Caco-2 (cell line): ENCODE measurements at regions not wholly inside any gene's neighbourhood (a gene's known extent, or its start where the extent isn't known, plus 50 kb on each side); places are given as distances from the start of the nearest gene placed in this dataset.

ENCODE experiments used
- BruUV-seq: library from RNA; stranded (reverse); fragments of 400-500 nt; replicated peaks from 2 replicates; lab custom pipeline; 2021; lab: Mats Ljungman, UMichigan
- CTCF ChIA-PET: fragments of 300-600 bp; sonication (Branson Sonifier 250); formaldehyde crosslinking; loops from one replicate; lab custom pipeline; 2022; ENCODE audit warnings: antibody characterized with exemption; lab: Charles Lee
- POLR2A ChIA-PET: fragments of 300-600 bp; sonication (Branson Sonifier 250); formaldehyde crosslinking; loops from one replicate; lab custom pipeline; 2022; ENCODE audit warnings: antibody characterized with exemption; lab: Charles Lee
- DNase-seq, 2 experiments: peaks; one replicate each; pipeline versions ENCODE4 v3.0.0 to v3.0.0-alpha.2; 2020 to 2022
- H3K27me3 ChIP-seq: replicated peaks from 2 replicates; pipeline ENCODE4 v1.6.0; 2011; ENCODE audit warnings: low read length; ENCODE audit not compliant: control insufficient read depth, insufficient read depth
- H3K36me3 ChIP-seq: 2 replicates; pipeline ENCODE4 v1.5.1; 2011; ENCODE audit warnings: low read length; ENCODE audit not compliant: control insufficient read depth, insufficient read depth
- H3K4me1 ChIP-seq: fragments of 250-450 bp; sonication (Bioruptor Pico); 2 replicates; pipeline ENCODE4 v1.5.1; 2020; ENCODE audit warnings: mild to moderate bottlenecking
- H3K4me3 ChIP-seq: 2 replicates; pipeline ENCODE4 v1.5.1; 2011; ENCODE audit warnings: low read depth, mild to moderate bottlenecking, control low read depth, low read length
- H3K9me3 ChIP-seq: fragments of 250-450 bp; sonication (Bioruptor Pico); 2 replicates; pipeline ENCODE4 v1.5.1; 2020; ENCODE audit warnings: mild to moderate bottlenecking, moderate library complexity
- H3K27ac Mint-ChIP-seq: one replicate; pipeline ENCODE4 v1.8.0; 2022; ENCODE audit warnings: mixed read lengths; ENCODE audit not compliant: unreplicated experiment
- H3K27me3 Mint-ChIP-seq: one replicate; pipeline ENCODE4 v1.8.0; 2022; ENCODE audit warnings: mixed read lengths; ENCODE audit not compliant: insufficient read depth, unreplicated experiment
- H3K36me3 Mint-ChIP-seq: one replicate; pipeline ENCODE4 v1.8.0; 2022; ENCODE audit warnings: mild to moderate bottlenecking, mixed read lengths; ENCODE audit not compliant: insufficient read depth, unreplicated experiment
- H3K4me1 Mint-ChIP-seq: one replicate; pipeline ENCODE4 v1.8.0; 2022; ENCODE audit warnings: low read depth, mixed read lengths; ENCODE audit not compliant: unreplicated experiment
- H3K4me3 Mint-ChIP-seq: one replicate; pipeline ENCODE4 v1.8.0; 2022; ENCODE audit warnings: mild to moderate bottlenecking, moderate library complexity, mixed read lengths; ENCODE audit not compliant: unreplicated experiment
- H3K9me3 Mint-ChIP-seq: one replicate; pipeline ENCODE4 v1.8.0; 2022; ENCODE audit warnings: mixed read lengths; ENCODE audit not compliant: unreplicated experiment
- CTCF ChIP-seq, 2 experiments: fragments of 200-600 bp in 1 of 2; IDR thresholded peaks; 1 replicate in 1 of 2; 2 replicates in 1 of 2; pipeline versions ENCODE4 v1.5.1 to v1.8.0; 2011 to 2022; ENCODE audit warnings: antibody characterized with exemption in 1 of 2, control low read depth in 1 of 2, inconsistent platforms in 1 of 2, low read depth in 1 of 2, low read length in 1 of 2, mild to moderate bottlenecking in 1 of 2, moderate library complexity in 1 of 2; ENCODE audit not compliant: insufficient read depth in 1 of 2, severe bottlenecking in 1 of 2, unreplicated experiment in 1 of 2
- intact Hi-C: fragments of 100-400 bp; cut with micrococcal nuclease; formaldehyde crosslinking; loops from one replicate; pipeline ENCODE4 v1.10.0; 2022; ENCODE audit not compliant: unreplicated experiment

- Histone ChIP-seq H3K9me3 (no peaks in the 10 kb centered on the region), H3K4me3 (no peak overlapping the region), H3K27me3 (no peaks in the 10 kb centered on the region), H3K4me1 (peaks cover 10% of the 10 kb centered on the region; the same call in 1 of the 2 replicates), H3K36me3 (no peaks in the 10 kb centered on the region)
- H3K4me3 Mint-ChIP-seq = no peak overlapping the region
- no peaks in the 10 kb centered on the region for H3K36me3 Mint-ChIP-seq
- ChIA-PET CTCF (no interaction called here), POLR2A (no interaction called here)
- no peak overlapping the region for H3K27ac Mint-ChIP-seq
- intact Hi-C loops = no loop called here
- DNase-seq = no peak
- H3K4me1 Mint-ChIP-seq = no peaks in the 10 kb centered on the region
- BruUV-seq = no TSS peak
- H3K9me3 Mint-ChIP-seq = no peaks in the 10 kb centered on the region
- H3K27me3 Mint-ChIP-seq = no peaks in the 10 kb centered on the region
- TF ChIP-seq CTCF (IDR thresholded peaks at IDR 0.05; ENCODE audit: insufficient read depth in 1 of 2, low read depth in 1 of 2, low read length in 1 of 2, severe bottlenecking in 1 of 2, unreplicated experiment in 1 of 2) = no peak
These were observed 131.2 kb upstream of the PCDH18 start for GRCh38 chr4:137663251-137664045.

- Mint-ChIP-seq H3K4me1 (no peaks in the 10 kb centered on the region), H3K27ac (no peak overlapping the region), H3K4me3 (no peak overlapping the region), H3K9me3 (no peaks in the 10 kb centered on the region), H3K27me3 (no peaks in the 10 kb centered on the region), H3K36me3 (no peaks in the 10 kb centered on the region)
- ChIA-PET POLR2A (no interaction called here), CTCF (no interaction called here)
- Histone ChIP-seq H3K4me1 (peaks cover 10% of the 10 kb centered on the region; the same call in 1 of the 2 replicates), H3K36me3 (no peaks in the 10 kb centered on the region), H3K27me3 (no peaks in the 10 kb centered on the region), H3K9me3 (no peaks in the 10 kb centered on the region), H3K4me3 (no peak overlapping the region)
- intact Hi-C loops = no loop called here
- BruUV-seq = no TSS peak
- TF ChIP-seq CTCF (IDR thresholded peaks at IDR 0.05; ENCODE audit: insufficient read depth in 1 of 2, low read depth in 1 of 2, low read length in 1 of 2, severe bottlenecking in 1 of 2, unreplicated experiment in 1 of 2) = no peak
- DNase-seq = no peak
These were observed 129.4 kb upstream of the PCDH18 start for GRCh38 chr4:137661693-137662092.

- Histone ChIP-seq H3K36me3 (no peaks in the 10 kb centered on the region), H3K4me3 (no peak overlapping the region), H3K9me3 (no peaks in the 10 kb centered on the region), H3K4me1 (peaks cover 10% of the 10 kb centered on the region; the same call in 1 of the 2 replicates), H3K27me3 (no peaks in the 10 kb centered on the region)
- intact Hi-C loops = no loop called here
- no peak for TF ChIP-seq CTCF (IDR thresholded peaks at IDR 0.05; ENCODE audit: insufficient read depth in 1 of 2, low read depth in 1 of 2, low read length in 1 of 2, severe bottlenecking in 1 of 2, unreplicated experiment in 1 of 2)
- H3K27ac Mint-ChIP-seq = no peak overlapping the region
- no peaks in the 10 kb centered on the region for H3K4me1 Mint-ChIP-seq
- CTCF ChIA-PET = no interaction called here
- POLR2A ChIA-PET = no interaction called here
- H3K27me3 Mint-ChIP-seq = no peaks in the 10 kb centered on the region
- no peak overlapping the region for H3K4me3 Mint-ChIP-seq
- no TSS peak for BruUV-seq
- H3K36me3 Mint-ChIP-seq = no peaks in the 10 kb centered on the region
- H3K9me3 Mint-ChIP-seq = no peaks in the 10 kb centered on the region
- no peak for DNase-seq
These were observed 127.9 kb upstream of the PCDH18 start for GRCh38 chr4:137660211-137660610.
